ENCODE measurements at regions not wholly inside any gene's neighbourhood (a gene's known extent, or its start where the extent isn't known, plus 50 kb on each side); places are given as distances from the start of the nearest gene placed in this dataset.

DNA sequence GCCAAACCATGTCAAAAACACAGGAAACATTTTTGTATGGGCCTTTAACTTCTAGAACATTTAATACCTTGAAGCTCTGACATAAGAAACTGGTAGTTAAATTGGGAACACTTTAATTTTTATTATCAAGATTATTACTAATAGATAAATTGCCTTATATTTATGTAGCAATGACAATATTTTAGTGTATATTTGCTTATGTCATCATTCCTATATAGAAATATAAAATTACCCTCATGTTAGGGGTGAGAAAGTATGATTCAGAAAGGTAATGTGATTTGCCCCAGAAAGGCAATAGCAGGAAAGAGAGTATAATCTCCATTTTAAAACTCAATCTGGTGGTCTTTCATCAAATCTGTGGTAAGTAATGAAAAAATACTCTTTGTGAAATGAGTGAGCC lies 147.4 kb downstream of the IL15 start:
- DNase-seq: no peak
- in situ Hi-C loops (cut with HindIII; ENCODE audit: low pct_ligation_motif_present, low pct_unique_long_range_greater_than_20kb, low sequenced_read_pairs): no loop called here

GRCh38 chr4:141786946-141787345 lies 150.6 kb downstream of the IL15 start:
- in situ Hi-C loops (cut with HindIII; ENCODE audit: low pct_ligation_motif_present, low pct_unique_long_range_greater_than_20kb, low sequenced_read_pairs): no loop called here

DNA sequence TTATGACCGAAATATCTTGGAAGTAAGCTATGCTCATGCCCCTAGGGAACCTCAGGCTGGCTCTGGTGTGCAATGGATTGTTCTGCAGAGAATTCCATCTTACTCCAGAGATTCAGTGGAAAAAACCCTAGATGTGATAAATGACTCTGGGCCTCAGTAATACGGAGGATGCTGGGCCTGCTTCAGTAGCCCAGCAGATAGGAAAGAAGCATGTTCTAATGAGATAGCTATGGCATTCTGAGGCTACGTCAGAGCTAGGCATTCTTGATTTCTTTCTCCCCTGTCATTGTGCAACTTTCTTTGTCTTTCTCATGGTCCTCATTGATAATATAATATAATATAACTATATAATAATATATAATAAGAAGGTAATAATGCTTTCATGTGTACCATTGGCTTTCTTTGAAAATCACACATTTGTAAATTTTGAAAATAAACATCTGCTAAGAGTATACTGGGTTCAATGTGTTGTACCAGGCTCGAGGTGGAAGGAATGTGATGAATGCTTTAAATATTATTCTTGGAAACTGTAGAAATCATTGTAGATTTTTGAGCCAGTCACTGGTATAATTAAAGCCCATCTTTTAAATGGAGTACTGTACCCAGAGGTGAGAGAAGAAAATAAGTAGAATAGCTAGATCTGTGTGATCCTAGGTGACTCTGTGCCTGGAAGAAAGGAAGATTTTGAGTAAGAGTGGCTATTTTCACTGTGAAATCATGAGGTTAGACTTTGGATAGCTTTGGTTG lies 152.0 kb downstream of the IL15 start:
- no peak for DNase-seq
- in situ Hi-C loops (cut with HindIII; ENCODE audit: low pct_ligation_motif_present, low pct_unique_long_range_greater_than_20kb, low sequenced_read_pairs): no loop called here

More at GRCh38 chr4:141786946-141787345, 150.6 kb downstream of the IL15 start:
- DNase-seq: no peak

DNA sequence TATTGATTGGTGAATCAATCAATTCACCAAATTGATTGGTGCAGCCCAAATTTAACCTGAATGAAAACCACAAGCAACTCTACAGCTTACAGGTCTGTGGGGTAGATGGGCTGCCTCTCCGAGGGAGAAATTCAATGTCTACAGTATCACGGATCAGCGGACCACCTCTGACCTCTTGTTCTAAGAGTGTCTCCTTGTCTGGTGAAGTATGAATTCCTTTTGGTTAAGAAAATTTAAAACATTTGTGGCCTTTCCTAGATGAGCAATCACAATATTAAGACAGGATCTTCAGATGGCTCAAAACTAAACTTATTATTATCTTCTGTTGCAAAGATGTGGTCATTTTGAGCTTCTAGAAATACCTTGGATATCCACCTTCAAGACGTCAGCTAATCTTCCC lies 153.3 kb downstream of the IL15 start:
- in situ Hi-C loops (cut with HindIII; ENCODE audit: low pct_ligation_motif_present, low pct_unique_long_range_greater_than_20kb, low sequenced_read_pairs): no loop called here
- no peak for DNase-seq

- in situ Hi-C loops (cut with HindIII; ENCODE audit: low pct_ligation_motif_present, low pct_unique_long_range_greater_than_20kb, low sequenced_read_pairs): no loop called here
- no peak for DNase-seq
These were observed 155.8 kb downstream of the IL15 start for GRCh38 chr4:141792164-141792563.

GRCh38 chr4:141797966-141798365 lies 161.6 kb downstream of the IL15 start:
- in situ Hi-C loops (cut with HindIII; ENCODE audit: low pct_ligation_motif_present, low pct_unique_long_range_greater_than_20kb, low sequenced_read_pairs): no loop called here
- no peak for DNase-seq

GRCh38 chr4:141801558-141801957 lies 165.2 kb downstream of the IL15 start:
- in situ Hi-C loops (cut with HindIII; ENCODE audit: low pct_ligation_motif_present, low pct_unique_long_range_greater_than_20kb, low sequenced_read_pairs): no loop called here
- no peak for DNase-seq

DNA sequence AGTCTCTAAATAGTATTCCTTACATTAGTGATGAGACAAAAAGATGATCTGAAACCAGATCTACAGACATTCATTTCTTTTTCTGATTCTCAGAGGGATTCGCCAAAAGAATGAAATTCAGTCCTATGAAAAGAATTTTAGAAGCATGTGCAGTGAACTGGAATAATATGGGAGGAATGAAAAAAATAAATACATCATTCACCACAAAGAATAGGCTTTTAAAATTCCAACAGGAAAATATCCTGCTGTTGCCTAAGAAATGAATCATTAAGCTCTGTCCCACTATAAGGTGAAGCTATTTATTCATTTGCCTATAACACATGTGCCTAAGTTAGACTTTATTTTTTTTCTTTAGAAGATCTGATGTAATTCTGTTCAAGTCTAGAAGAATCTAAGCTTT lies 165.9 kb downstream of the IL15 start:
- in situ Hi-C loops (cut with HindIII; ENCODE audit: low pct_ligation_motif_present, low pct_unique_long_range_greater_than_20kb, low sequenced_read_pairs): no loop called here
- DNase-seq: peak; percentile 64

DNA sequence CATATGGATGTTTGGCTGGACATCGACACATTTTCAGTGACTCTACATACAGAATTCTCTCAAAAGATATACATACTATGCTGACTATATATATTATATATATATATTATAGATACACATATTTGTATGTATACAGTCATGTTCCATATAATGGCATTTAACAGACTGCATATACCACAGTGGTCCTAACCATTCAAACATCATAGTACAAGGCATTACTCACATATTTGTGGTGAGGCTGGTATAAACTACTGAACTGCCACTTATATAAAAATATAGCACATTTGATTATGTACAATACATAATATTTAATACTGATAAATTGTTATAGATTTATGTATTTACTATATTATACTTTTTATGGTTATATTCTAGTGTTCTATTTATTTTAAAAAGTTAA lies 168.5 kb downstream of the IL15 start:
- in situ Hi-C loops (cut with HindIII; ENCODE audit: low pct_ligation_motif_present, low pct_unique_long_range_greater_than_20kb, low sequenced_read_pairs): no loop called here

GRCh38 chr4:141807103-141807891 lies 170.9 kb downstream of the IL15 start:
- no peak for DNase-seq
- in situ Hi-C loops (cut with HindIII; ENCODE audit: low pct_ligation_motif_present, low pct_unique_long_range_greater_than_20kb, low sequenced_read_pairs): no loop called here

More for the DNA sequence above, 168.5 kb downstream of the IL15 start:
- DNase-seq: no peak

DNA sequence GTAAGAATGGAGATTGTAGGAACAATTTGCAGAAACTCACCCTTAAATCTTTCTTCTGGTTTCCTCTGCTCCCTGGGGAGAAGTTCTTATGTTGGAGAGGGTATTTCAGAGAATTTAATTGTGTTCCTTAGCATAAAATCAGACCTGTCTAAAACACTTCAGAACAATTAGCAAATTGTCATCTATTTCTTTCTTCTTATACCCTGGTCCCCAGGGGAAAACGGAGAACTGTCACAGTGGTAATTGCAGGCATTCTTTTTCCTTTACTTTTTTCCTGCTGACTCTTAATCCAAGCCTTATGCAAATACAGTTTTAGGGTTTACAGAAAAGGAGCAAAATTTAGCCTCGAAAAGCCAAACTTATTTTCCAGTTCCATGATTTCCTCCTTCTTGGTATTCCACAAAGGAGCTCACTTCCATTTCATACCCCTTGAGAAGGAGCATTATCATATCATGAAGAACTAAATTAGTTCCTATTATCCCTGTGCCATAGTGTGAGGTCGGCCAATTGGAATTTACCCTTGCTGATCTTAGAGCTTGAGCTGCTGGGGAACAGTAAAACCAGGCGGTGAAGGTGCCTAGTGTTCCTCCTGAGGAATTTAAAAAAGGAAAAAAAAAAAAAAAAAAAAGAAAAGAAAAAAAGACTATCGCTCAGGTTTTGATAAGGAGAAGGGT lies 173.8 kb downstream of the IL15 start:
- in situ Hi-C loops (cut with HindIII; ENCODE audit: low pct_ligation_motif_present, low pct_unique_long_range_greater_than_20kb, low sequenced_read_pairs): no loop called here
- no peak for DNase-seq

DNA sequence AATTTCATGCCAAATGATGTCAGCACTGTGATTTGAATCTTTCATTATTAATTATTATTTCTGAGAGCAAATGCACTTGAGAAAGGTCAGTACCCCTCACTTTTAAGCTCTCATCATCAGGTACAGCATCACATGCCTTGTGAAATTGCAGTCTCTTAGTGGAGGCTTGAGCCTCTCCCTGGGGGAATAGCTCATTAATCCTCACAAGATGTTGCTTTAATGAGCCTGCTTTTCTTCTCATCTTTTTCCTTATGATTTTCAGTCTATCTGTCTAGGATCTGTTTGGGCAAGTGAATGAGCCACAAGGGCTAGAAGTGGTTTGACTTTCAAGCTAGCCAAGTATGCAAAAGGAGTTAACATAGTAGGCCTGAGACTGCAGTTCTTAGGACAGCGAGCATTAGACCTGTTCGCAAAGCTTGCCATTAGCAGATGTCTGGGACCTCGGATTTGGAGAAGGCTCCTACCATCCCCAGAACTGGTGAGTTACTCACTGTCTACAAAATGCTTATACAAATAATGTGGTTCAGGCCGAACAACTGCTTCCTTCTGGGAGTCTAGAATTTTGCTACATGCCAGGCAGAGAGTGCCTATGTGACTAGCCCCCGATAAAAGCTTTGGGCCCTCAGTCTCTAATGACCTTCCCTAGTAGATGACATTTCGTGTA lies 174.5 kb downstream of the IL15 start:
- no peak for DNase-seq
- in situ Hi-C loops (cut with HindIII; ENCODE audit: low pct_ligation_motif_present, low pct_unique_long_range_greater_than_20kb, low sequenced_read_pairs): no loop called here

DNA sequence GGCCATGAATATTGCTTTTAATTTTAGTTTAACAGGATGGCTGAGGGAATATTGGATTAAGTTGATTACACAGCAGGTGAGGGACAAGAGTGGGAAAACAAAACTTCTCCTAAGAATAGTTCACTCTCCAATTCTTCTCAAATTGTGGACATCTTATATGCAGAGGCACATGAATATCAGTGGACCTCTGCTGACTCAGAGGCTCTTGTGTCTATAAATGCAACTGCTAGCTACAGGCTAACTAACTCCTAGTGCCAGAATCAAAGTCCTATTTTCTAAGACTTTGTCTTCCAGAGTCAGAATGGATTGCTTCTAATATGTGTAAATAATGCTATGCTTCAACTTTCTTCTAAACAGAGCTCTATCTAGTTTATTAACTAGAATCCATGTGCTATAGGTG lies 175.8 kb downstream of the IL15 start:
- in situ Hi-C loops (cut with HindIII; ENCODE audit: low pct_ligation_motif_present, low pct_unique_long_range_greater_than_20kb, low sequenced_read_pairs): no loop called here
- DNase-seq: no peak

DNA sequence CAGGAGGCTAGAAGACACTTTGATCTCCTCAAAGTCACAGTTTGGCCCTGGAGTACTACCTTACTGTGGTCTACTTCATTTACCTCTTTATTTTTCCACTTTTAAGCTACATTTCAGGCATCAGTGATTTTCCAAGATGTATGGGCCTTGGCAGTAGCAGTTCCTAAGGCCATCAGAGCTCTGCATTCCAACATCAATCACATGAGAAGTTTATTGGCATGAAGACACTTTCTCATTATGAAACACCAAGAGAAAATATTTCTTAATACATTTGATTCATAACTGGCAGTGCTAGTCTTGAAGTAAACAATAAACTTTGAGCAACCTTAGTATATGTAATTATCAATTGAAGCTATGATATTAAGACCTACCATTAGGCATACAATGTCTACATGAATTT lies 178.1 kb downstream of the IL15 start:
- no peak for DNase-seq
- in situ Hi-C loops (cut with HindIII; ENCODE audit: low pct_ligation_motif_present, low pct_unique_long_range_greater_than_20kb, low sequenced_read_pairs): no loop called here

- DNase-seq: no peak
- in situ Hi-C loops (cut with HindIII; ENCODE audit: low pct_ligation_motif_present, low pct_unique_long_range_greater_than_20kb, low sequenced_read_pairs): no loop called here
These were observed 179.3 kb downstream of the IL15 start for GRCh38 chr4:141815646-141816045.

GRCh38 chr4:141826260-141826659 lies 189.9 kb downstream of the IL15 start:
- in situ Hi-C loops (cut with HindIII; ENCODE audit: low pct_ligation_motif_present, low pct_unique_long_range_greater_than_20kb, low sequenced_read_pairs): no loop called here
- no peak for DNase-seq

DNA sequence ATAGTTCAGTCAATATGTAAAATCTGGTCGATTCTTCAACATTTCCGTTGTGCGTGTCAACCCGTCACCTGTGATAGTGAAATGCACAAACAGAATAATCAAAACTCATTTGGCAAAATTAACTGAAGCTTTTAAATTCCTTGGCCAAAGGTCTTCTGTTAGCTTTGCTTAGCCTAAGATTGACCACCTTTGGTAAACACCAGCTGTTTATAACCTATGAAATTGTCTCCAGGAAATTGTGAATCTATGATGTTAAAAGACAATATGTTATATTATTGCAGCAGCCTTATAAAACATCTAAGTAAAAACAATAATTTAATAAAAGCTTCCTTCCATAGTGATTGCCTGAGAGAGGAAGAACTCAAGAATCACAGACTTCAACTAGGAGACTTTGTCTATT lies 196.8 kb downstream of the IL15 start:
- in situ Hi-C loops (cut with HindIII; ENCODE audit: low pct_ligation_motif_present, low pct_unique_long_range_greater_than_20kb, low sequenced_read_pairs): no loop called here
- DNase-seq: no peak

DNA sequence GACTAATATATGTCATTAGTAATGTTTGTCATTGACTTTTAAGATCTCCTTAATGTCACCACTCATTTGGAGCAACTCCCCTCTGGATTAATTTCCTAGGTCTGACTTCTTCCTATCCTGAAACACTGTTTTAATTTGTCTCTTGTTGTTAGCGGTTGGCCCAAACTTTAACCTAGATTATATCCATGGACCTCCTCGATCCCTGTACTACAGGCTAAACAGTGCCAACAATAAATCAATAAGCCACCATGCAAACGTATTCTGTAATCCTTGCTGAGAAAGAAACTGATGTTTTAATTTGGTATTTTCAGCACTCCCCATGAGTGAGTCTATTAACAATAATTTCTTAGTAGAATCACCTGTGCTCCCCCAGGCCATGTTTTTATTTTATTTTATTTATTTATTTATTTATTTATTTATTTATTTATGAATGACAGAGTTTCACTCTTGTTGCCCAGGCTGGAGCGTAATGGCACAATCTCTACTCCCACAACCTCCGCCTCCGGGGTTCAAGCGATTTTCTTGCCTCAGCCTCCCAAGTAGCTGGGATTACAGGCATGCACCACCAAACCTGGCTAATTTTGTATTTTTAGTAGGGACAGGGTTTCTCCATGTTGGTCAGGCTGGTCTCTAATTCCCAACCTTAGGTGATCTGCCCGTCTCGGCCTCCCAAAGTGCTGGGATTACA lies 204.1 kb downstream of the IL15 start:
- no peak for DNase-seq
- in situ Hi-C loops (cut with HindIII; ENCODE audit: low pct_ligation_motif_present, low pct_unique_long_range_greater_than_20kb, low sequenced_read_pairs): no loop called here
